ENCODE measurements at regions not wholly inside any gene's neighbourhood (a gene's known extent, or its start where the extent isn't known, plus 50 kb on each side); places are given as distances from the start of the nearest gene placed in this dataset.

- no peak for DNase-seq (ENCODE audit: low read depth in 4 of 4, low spot score in 3 of 4)
Observed at GRCh38 chr2:60329225-60329624, 224.2 kb downstream of the BCL11A start.

DNA sequence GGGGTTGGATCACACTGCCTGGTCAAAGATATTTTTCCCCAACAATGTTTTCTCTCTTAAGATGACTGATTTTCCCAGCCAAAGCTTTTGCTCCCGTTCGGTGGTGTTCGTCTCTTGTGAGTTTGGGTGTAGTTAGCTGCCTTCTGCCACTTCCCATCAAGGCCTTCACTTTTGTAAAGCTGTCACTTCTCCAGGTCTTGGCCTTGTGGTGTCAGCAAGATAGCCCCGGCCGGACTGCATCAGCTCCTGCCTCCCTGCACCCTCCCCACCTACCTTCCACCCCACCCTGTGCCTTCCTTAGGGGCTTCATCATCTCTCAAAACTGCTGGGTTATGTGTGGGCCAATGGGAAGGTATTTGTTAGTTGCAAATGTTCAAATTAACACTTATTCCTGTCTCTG lies 228.9 kb downstream of the BCL11A start:
- DNase-seq (ENCODE audit: low read depth in 4 of 4, low spot score in 3 of 4), result no peak

- no peak for DNase-seq (ENCODE audit: low read depth in 4 of 4, low spot score in 3 of 4)
Observed at GRCh38 chr2:60321816-60322215, 231.6 kb downstream of the BCL11A start.

- no peak for DNase-seq (ENCODE audit: low read depth in 4 of 4, low spot score in 3 of 4)
Observed at GRCh38 chr2:60320724-60321123, 232.7 kb downstream of the BCL11A start.

GRCh38 chr2:60319031-60319547 lies 234.4 kb downstream of the BCL11A start:
- no peak for DNase-seq (ENCODE audit: low read depth in 4 of 4, low spot score in 3 of 4)

DNA sequence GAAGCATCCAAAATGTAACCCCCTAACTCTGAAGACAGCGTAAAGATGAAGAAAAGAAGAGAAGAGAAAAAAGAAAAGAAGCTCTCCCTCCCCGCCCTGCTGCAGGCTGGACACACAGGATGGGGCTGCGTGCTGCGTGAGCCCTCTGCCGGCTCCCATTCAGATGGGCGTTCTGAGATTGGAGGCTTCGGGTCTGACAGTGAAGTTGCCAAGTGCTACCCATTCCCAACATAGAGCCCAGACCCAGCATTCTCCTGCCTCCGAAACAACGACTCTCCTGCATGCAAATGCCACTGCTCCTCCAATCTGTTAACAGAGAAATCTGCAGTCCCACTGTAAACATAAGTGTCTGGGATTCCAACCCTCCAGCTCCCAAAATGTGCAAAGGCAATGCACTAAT lies 234.9 kb downstream of the BCL11A start:
- no peak for DNase-seq (ENCODE audit: low read depth in 4 of 4, low spot score in 3 of 4)

DNA sequence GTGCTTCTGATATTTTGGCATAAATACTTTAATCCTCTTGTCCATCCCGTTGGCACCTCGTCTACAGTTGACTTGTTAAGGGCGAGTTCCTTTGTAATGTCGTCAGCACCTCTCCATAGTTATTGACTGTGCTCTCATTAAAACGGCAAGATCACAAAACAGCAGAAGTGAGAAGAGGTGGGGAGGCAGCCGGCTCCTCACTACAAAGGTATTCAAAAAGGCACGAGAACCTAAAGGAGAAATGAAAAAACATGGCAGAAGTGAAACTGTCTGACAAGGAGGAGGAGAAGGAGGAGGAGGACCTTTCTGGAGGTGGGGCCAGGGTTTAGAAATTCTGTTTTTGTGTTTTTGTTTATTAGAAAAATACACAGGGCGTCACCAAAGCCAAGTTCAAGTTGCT lies 235.6 kb downstream of the BCL11A start:
- no peak for DNase-seq (ENCODE audit: low read depth in 4 of 4, low spot score in 3 of 4)

DNA sequence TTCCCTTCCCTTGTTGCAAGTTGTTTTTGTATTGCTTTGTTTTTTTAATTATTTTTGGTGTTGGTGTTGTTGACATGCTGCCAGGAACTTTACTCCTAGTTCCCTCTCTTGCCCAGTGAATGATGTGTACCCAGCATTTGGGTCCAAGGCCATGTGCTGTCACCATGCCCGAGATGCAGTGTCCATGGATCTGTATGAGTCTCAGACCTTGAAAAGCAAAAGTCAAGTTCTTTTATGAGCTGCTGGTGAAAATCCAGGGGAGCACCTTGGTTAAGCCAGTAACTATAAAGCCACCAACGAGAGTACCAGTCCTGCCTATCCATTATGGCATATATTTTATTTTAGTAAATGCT lies 236.4 kb downstream of the BCL11A start:
- DNase-seq (ENCODE audit: low read depth in 4 of 4, low spot score in 3 of 4), result no peak

- no peak for DNase-seq (ENCODE audit: low read depth in 4 of 4, low spot score in 3 of 4)
Observed at GRCh38 chr2:60316381-60317033, 236.9 kb downstream of the BCL11A start.

- DNase-seq (ENCODE audit: low read depth in 4 of 4, low spot score in 3 of 4), result no peak
Observed at GRCh38 chr2:60313470-60314172, 239.8 kb downstream of the BCL11A start.

DNA sequence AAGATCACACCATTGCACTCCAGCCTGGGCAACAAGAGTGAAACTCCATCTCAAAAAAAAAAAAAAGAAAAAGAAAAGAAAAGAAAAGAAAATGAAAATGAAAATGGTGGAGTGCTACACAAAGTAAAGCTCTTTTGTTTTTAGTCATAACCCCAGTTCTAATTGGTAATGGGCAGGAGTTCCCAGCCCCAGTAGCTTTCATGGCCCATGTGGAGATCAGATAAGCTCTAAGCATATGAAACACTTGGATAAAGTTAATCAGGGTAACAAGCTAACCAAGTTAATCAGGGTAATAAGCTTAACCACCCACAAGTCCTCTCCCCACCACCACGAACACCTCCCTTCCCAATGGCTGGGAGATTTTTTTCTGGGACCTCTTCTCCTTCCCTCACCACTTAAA lies 240.8 kb downstream of the BCL11A start:
- DNase-seq (ENCODE audit: low read depth in 4 of 4, low spot score in 3 of 4), result no peak

DNA sequence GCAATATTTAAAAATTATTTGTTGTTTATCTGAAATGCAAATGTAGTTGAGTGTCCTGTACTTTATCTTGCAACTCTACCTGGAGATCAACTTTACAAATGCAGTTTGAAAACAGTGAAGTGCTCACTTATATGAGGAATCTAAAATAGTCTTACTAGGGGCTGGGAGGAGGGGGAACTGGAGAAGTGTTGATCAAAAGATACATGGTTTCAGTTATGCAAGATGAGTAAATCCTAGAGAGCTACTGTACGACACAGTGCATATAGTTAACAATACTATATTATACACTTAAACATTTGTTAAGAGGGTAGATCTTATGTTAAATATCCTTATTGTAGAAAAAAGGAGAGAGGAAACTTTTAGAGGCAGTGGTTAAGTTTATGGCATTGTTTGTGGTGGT lies 241.9 kb downstream of the BCL11A start:
- no peak for DNase-seq (ENCODE audit: low read depth in 4 of 4, low spot score in 3 of 4)

DNA sequence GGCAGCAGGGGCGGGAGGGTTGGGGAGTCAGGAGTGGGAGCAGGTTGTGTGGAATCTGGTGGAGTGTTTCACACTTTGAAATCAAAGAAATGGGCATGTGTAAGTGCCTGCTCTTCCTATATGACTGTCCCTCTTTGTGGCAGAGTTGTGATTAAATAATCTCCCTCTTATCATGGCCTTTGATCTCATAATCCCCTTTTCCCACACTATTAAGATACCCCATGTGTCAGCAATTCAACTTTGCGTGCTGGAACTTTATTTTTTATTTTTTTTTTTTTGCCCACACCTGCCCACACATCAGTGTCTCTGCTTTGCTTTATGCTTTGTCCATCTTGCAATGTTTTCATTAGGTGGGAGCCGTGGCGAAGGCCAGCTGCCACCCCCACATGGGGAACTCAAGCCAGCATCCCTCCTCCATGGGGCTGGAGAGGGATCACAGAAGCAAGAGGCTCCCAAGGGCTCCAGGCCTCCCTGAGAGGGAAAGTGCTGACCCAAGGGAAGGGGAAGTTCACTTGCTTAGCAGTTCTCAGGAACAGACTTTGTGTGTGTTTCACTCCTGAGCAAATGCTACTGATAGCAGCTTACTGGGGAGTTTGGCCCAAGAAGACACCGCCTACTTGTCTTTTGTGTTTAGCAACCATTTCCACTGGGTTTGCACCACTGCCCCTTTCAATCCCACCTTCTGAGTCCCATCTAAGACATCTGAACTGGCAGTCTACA lies 243.4 kb downstream of the BCL11A start:
- no peak for DNase-seq (ENCODE audit: low read depth in 4 of 4, low spot score in 3 of 4)

DNA sequence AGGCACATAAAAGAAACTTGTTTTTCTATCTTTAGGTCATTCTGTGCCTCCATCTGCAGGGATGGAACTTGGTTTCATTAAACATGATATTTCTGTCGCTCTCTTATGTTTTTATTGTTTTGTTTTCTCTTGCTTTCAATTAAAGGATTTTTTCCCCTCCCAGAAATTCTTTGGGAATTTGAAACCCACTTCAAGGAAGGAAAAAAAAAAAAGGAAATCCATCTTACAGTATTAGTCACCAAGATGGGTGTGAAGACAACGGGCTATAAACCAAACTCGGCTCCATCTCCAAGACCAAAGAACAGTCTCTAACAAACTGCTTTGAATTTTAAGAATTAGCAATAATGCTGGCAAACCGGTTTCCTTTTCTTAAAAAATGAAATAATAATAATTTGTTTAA lies 244.1 kb downstream of the BCL11A start:
- DNase-seq (ENCODE audit: low read depth in 4 of 4, low spot score in 3 of 4), result no peak

DNA sequence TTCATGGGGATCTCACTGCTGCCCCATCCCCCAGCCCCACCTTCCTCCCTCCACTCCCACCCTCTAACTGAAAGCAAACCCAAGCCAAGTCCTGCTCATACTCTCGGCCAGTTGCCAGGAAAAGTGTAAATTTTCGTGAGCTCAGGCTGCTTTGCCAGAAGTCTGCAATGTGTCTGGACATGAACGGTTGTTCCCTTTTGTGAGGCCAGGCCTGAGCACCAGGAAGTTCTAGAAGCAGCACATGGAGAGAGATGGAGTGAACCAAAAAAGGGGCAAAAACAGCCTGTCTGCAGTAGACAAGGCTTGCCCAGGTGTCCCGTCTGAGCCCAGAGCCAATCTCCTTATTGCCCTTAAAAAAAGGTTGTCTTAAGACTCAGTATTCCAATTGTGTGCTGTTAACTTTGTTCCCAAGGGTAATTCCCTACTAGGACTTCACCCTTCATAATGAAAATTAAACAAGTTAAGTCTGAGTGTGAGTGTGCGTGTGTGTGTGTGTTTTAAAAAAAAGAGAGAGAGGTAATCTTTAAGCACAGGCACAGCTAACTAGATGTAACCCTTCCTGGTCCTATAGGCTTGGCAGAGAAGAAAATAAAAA lies 247.1 kb downstream of the BCL11A start:
- DNase-seq (ENCODE audit: low read depth in 4 of 4, low spot score in 3 of 4), result no peak

DNA sequence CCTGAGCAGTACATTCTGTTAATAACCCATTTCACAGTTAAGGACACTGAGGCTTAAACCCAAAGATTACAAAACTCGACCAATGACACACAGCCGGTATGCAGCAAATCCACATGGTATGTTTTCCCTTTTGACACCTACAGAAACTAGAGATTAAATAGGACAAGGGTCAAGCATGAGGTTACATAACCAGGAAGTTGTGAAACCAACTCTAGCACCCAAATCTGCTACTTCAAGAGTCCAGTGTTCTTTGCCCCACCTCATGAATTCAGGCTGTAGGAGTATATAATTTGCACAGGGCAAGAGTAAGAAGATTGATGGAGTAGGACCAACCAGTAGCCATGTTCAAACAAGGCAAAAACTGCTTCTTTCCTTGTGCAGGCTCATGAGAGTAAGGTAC lies 249.8 kb downstream of the BCL11A start:
- DNase-seq (ENCODE audit: low read depth in 4 of 4, low spot score in 3 of 4), result no peak

DNA sequence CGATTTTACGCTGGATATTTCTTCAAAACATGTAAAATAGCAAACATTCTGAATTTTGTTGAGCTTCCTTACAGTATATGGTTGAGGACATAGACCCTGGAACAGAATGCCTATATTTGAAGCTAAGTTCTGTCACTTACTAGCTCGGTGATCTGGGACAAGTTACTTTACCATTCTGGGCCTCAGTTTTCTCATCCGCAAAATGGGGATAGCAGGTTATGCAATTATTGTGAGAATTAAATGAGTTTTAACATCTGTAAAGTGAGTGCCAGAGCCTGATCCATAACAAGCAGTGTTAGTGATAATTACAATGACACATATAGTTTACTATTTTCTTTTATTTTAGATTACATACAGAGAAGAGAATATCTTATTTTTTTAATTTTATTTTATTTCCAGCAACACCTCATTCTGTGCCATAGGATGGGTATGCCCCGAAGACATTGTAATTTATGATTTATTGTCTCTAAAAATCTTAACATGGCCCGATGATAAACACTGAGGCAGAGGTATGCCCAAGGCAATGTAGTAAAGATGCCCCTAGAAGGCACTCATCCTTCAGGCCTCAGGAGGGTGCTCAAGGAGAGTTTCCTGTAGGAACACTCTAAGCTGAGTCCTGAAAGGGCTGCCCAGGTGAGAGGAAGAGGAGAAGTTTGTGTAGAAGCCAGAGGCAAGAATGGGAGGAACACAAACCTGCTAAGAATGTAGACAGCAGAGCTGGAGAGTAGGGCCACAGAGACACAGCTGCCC lies 250.9 kb downstream of the BCL11A start:
- no peak for DNase-seq (ENCODE audit: low read depth in 4 of 4, low spot score in 3 of 4)

- DNase-seq (ENCODE audit: low read depth in 4 of 4, low spot score in 3 of 4), result no peak
Observed at GRCh38 chr2:60301726-60302125, 251.7 kb downstream of the BCL11A start.

GRCh38 chr2:60299179-60299578 lies 254.3 kb downstream of the BCL11A start:
- no peak for DNase-seq (ENCODE audit: low read depth in 4 of 4, low spot score in 3 of 4)

GRCh38 chr2:60298006-60298696 lies 255.3 kb downstream of the BCL11A start:
- DNase-seq (ENCODE audit: low read depth in 4 of 4, low spot score in 3 of 4), result no peak

Data from left renal pelvis (tissue), 4 donors.